ENCODE measurements at regions not wholly inside any gene's neighbourhood (a gene's known extent, or its start where the extent isn't known, plus 50 kb on each side); places are given as distances from the start of the nearest gene placed in this dataset.

- TF ChIP-seq YY1 (IDR thresholded peaks at IDR 0.05) (no peak), EGR1 (IDR thresholded peaks at IDR 0.05; ENCODE audit: low read depth in 2 of 2) (no peak), FOXA2 (IDR thresholded peaks at IDR 0.05) (no peak)
These were observed 135.3 kb downstream of the INSIG2 start (continued) for GRCh38 chr2:118223511-118223991.

GRCh38 chr2:118222672-118223421, 134.6 kb downstream of the INSIG2 start:
- no peak for DNase-seq (ENCODE audit: low spot score)
- Histone ChIP-seq H3K27ac (ENCODE audit: low read depth in 1 of 2, low read length in 2 of 2) (no peak overlapping the region), H3K27me3 (ENCODE audit: control insufficient read depth in 4 of 4, insufficient read depth in 4 of 4, low read length in 3 of 4) (peaks cover 0 to 17% (median 3%) of the 10 kb centered on the region in 4 donors), H3K36me3 (ENCODE audit: control insufficient read depth in 4 of 4, insufficient read depth in 3 of 4, low read depth in 1 of 4, low read length in 3 of 4) (no peaks in the 10 kb centered on the region), H3K4me1 (ENCODE audit: control insufficient read depth in 4 of 4, insufficient read depth in 4 of 4, low read length in 3 of 4) (peaks cover 4 to 12% (median 8%) of the 10 kb centered on the region in 4 donors), H3K9me3 (ENCODE audit: control insufficient read depth in 4 of 4, low read length in 3 of 4) (no peaks in the 10 kb centered on the region), H3K9ac (ENCODE audit: low read depth in 1 of 2, low read length in 2 of 2) (no peak overlapping the region), H3K4me3 (ENCODE audit: low read depth in 1 of 3, low read length in 3 of 3) (no peak overlapping the region)
- 19% methylated on average over 8 of the region's 8 CpGs for WGBS
- no peak for TF ChIP-seq CTCF (IDR thresholded peaks at IDR 0.05; ENCODE audit: low read depth, low read length, missing input control)
- TF ChIP-seq REST (IDR thresholded peaks at IDR 0.05): no peak
- no peak for TF ChIP-seq RXRA (IDR thresholded peaks at IDR 0.05)
- no peak for TF ChIP-seq ATF3 (IDR thresholded peaks at IDR 0.05)
- no peak for TF ChIP-seq MAX (IDR thresholded peaks at IDR 0.05)
- TF ChIP-seq GABPA (IDR thresholded peaks at IDR 0.05 in 1 of 2, conservative IDR thresholded peaks at IDR 0.05 in 1 of 2): no peak
- TF ChIP-seq HNF4A (conservative IDR thresholded peaks at IDR 0.05): no peak

GRCh38 chr2:118222273-118222594, 134.0 kb downstream of the INSIG2 start:
- no peak for DNase-seq (ENCODE audit: low spot score)
- TF ChIP-seq ZBTB33 (IDR thresholded peaks at IDR 0.05): no peak
- TF ChIP-seq FOXA1 (IDR thresholded peaks at IDR 0.05): no peak
- no peak for TF ChIP-seq TAF1 (conservative IDR thresholded peaks at IDR 0.05)
- no peak for TF ChIP-seq GABPA (IDR thresholded peaks at IDR 0.05 in 1 of 2, conservative IDR thresholded peaks at IDR 0.05 in 1 of 2)
- no peak for TF ChIP-seq REST (IDR thresholded peaks at IDR 0.05)
- TF ChIP-seq RXRA (IDR thresholded peaks at IDR 0.05): no peak
- no peak for TF ChIP-seq FOXA2 (IDR thresholded peaks at IDR 0.05)
- no peak for TF ChIP-seq HNF4G (IDR thresholded peaks at IDR 0.05)
- no peak for TF ChIP-seq HNF4A (conservative IDR thresholded peaks at IDR 0.05)
- TF ChIP-seq ATF3 (IDR thresholded peaks at IDR 0.05): no peak
- TF ChIP-seq MAX (IDR thresholded peaks at IDR 0.05): no peak
- H3K4me3 ChIP-seq (ENCODE audit: low read depth in 1 of 3, low read length in 3 of 3): no peak overlapping the region
- H3K9me3 ChIP-seq (ENCODE audit: control insufficient read depth in 4 of 4, low read length in 3 of 4): no peaks in the 10 kb centered on the region
- H3K36me3 ChIP-seq (ENCODE audit: control insufficient read depth in 4 of 4, insufficient read depth in 3 of 4, low read depth in 1 of 4, low read length in 3 of 4): no peaks in the 10 kb centered on the region
- H3K27ac ChIP-seq (ENCODE audit: low read depth in 1 of 2, low read length in 2 of 2): no peak overlapping the region
- H3K27me3 ChIP-seq (ENCODE audit: control insufficient read depth in 4 of 4, insufficient read depth in 4 of 4, low read length in 3 of 4): peaks cover 0 to 17% (median 3%) of the 10 kb centered on the region in 4 donors
- H3K4me1 ChIP-seq (ENCODE audit: control insufficient read depth in 4 of 4, insufficient read depth in 4 of 4, low read length in 3 of 4): peaks cover 4 to 12% (median 8%) of the 10 kb centered on the region in 4 donors
- no peak overlapping the region for H3K9ac ChIP-seq (ENCODE audit: low read depth in 1 of 2, low read length in 2 of 2)

Data from liver (tissue), 8 donors.